ENCODE measurements at regions not wholly inside any gene's neighbourhood (a gene's known extent, or its start where the extent isn't known, plus 50 kb on each side); places are given as distances from the start of the nearest gene placed in this dataset.
"Not testable (repeated sequence)": the region's sequence is repeated elsewhere in the genome, so short reads cannot be mapped to it uniquely, and the experiment has no call there.

DNA sequence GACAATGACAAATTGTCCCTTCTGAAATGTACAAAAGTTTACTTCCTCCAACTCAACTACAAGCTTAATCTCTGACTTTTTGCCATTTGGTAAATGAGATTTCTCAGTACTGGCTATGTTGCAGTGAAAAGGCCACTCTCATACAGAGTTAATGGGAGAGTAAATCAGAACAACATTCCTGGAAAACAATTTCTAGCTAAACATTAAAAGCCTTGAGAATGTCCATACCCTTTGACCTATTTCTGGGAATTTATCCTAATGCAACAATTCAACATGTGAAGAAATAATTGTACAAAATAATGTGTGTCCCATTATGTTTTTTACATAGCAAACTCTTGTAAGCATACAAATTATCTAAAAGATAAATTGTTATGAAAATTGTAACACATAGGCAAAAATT is 56.3 kb upstream of the SPEF2 start:
- DNase-seq (ENCODE audit: low read depth) = no peak

DNA sequence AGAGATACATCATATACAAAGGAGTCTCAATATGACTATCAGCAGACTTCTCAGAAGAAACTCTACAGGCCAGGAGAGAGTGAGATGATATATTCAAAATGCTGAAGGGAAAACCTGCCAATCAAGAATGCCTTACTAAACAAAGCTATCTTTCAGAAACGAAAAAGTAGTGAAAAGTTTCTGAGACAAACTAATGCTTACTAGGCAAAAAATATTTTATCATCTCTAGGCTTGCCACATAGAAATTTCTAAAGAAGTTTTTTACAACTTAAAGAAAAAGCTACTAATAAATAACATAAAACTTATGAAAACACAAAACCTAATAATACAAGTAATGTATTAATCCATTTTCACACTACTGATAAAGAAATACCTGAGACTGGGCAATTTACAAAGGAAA is 59.9 kb upstream of the SPEF2 start:
- no peak for DNase-seq (ENCODE audit: low read depth)

GRCh38 chr5:35557199-35557598 is 60.5 kb upstream of the SPEF2 start:
- DNase-seq (ENCODE audit: low read depth) = no peak

- DNase-seq (ENCODE audit: low read depth) = no peak
These were observed 63.6 kb upstream of the SPEF2 start for GRCh38 chr5:35554016-35554415.

GRCh38 chr5:35545190-35545589 is 72.5 kb upstream of the SPEF2 start:
- DNase-seq (ENCODE audit: low read depth) = no peak

- no peak for DNase-seq (ENCODE audit: low read depth)
These were observed 74.3 kb upstream of the SPEF2 start for GRCh38 chr5:35543408-35543807.

GRCh38 chr5:35540002-35540401 is 77.7 kb upstream of the SPEF2 start:
- no peak for DNase-seq (ENCODE audit: low read depth)

GRCh38 chr5:35538198-35538931 is 79.3 kb upstream of the SPEF2 start:
- DNase-seq (ENCODE audit: low read depth) = no peak

- DNase-seq (ENCODE audit: low read depth) = no peak
These were observed 84.5 kb upstream of the SPEF2 start for GRCh38 chr5:35533156-35533555.

DNA sequence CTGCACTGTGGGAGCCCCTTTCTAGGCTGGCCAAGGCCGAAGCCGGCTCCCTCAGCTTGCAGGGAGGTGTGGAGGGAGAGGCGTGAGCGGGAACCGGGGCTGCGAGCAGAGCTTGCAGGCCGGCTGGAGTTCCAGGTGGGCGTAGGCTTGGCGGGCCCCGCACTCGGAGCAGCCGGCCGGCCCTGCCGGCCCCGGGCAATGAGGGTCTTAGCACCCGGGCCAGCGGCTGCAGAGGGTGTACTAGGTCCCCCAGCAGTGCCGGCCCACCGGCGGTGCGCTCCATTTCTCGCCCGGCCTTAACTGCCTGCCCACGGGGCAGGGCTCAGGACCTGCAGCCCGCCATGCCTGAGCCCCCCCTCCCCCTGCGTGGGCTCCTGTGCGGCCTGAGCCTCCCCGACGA is 86.1 kb upstream of the SPEF2 start:
- DNase-seq (ENCODE audit: low read depth) = not testable (repeated sequence)

GRCh38 chr5:35518104-35518503 is 99.6 kb upstream of the SPEF2 start:
- no peak for DNase-seq (ENCODE audit: low read depth)

GRCh38 chr5:35516271-35516670 is 101.4 kb upstream of the SPEF2 start:
- no peak for DNase-seq (ENCODE audit: low read depth)

DNA sequence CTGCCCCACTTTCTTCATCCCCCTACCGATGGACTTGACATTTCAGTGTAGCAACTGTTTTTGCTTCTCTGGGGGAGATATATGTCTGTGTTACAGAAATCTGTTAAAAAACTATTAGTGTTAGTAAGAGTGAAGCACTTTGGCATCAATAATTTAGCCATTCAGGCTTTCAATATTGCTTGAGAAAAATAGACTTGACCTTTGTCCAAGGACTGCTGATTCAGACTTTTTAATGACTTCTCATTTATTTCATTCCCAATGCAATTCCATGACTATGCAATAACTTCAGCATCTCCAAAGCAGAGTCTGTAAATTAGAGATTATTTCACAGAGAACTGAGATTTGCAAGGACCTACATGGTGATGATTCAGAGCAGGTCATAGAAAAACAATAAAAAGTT is 104.1 kb upstream of the SPEF2 start:
- DNase-seq (ENCODE audit: low read depth) = no peak

DNA sequence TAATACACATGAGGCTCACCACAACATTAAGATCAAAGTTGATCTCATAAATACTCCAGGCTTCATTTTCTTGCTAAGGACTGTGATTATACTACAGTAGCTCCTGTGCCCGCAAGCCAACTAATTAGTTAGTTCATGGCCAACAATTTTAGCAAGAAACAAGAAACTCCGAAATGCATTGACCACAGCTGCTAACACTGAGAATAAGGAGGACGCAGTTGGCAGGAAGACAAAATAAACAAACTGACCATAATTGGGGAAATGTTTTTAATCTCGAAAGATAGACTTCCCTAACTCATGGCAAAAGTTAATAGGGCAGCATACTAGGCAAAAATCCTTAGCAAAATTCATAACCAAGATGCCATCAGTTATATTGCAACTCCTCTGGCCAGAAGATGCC is 115.5 kb upstream of the SPEF2 start:
- DNase-seq (ENCODE audit: low read depth) = no peak

GRCh38 chr5:35488791-35489190 is 128.9 kb upstream of the SPEF2 start:
- DNase-seq (ENCODE audit: low read depth) = no peak

DNA sequence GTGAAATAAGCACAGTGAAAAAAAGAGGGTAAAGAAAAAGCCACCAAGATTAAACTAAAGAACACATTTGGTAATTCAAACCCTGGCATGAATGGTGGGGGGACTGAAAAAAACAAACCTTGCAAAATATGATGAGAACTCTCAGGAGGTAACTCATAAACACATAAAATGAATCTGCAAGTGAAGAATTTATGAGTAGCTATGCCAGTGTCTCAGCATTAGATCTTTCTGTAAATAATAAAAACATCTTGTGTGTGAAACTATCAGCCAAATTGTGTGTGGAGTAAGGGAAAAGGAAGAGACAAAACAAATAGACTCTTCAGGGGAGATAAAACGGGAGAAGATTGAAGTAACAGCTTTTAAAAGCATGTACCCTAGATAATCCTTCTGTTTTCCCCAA is 129.6 kb upstream of the SPEF2 start:
- DNase-seq (ENCODE audit: low read depth) = no peak

- no peak for DNase-seq (ENCODE audit: low read depth)
These were observed 130.2 kb upstream of the SPEF2 start for GRCh38 chr5:35487233-35488025.

- DNase-seq (ENCODE audit: low read depth) = no peak
These were observed 132.2 kb upstream of the SPEF2 start for GRCh38 chr5:35485487-35485886.

DNA sequence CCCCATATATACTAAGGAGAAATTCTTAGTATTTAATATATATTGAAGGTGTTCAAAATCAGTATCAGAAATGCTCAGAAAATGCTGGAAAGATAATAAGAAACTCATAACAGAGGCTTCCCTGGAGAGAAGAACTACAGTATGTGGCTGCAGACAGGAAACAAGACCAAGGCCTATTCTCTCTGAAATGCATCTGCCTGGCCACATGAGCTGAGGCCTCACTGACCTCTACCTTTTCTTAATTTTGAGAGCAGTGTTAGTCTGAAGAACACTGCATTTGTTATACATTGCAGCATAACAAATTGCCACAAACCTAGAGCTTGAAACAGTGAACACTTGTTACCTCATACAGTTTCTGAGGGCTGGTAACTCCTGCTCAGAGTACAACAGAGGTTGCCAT is 133.4 kb upstream of the SPEF2 start:
- DNase-seq (ENCODE audit: low read depth) = no peak

GRCh38 chr5:35483780-35484179 is 133.9 kb upstream of the SPEF2 start:
- no peak for DNase-seq (ENCODE audit: low read depth)

DNA sequence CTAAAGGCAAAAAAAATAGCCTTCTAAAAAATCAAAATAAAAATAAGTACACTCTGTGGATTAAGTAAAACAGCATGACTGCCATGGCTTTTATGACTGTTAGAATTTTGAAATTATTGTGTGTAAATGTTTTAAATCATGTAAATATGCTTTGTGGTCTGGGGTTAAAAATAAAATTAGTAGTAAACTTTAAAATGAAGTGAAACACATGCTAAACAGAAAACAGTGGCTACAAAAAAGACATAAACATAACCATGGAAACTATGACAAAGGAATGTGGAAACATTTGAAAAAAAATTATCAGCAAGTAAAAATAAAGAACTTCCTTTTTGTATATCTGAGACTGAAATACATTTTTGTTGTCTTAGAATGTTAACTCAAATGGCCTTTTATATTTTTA is 134.5 kb upstream of the SPEF2 start:
- DNase-seq (ENCODE audit: low read depth) = no peak

- no peak for DNase-seq (ENCODE audit: low read depth)
These were observed 135.4 kb upstream of the SPEF2 start for GRCh38 chr5:35482167-35482755.

Measured in HS-27A (cell line).